Stimulated activated CD4-positive, alpha-beta T cell treated with anti-CD3 and anti-CD28 coated beads, Interleukin-1b, Interleukin-23, amount 100 ng/mL, for 1 hour (primary cell): ENCODE measurements at regions not wholly inside any gene's neighbourhood (a gene's known extent, or its start where the extent isn't known, plus 50 kb on each side); places are given as distances from the start of the nearest gene placed in this dataset.
A peak's percentile ranks its signal among the peaks of the same experiment; 100 is the strongest.

Experiments
- DNase-seq, 2 donors: peaks; one replicate each; pipeline ENCODE4 v3.0.0-alpha.2; 2020; ENCODE audit warnings: low read depth in 2 of 2

DNA sequence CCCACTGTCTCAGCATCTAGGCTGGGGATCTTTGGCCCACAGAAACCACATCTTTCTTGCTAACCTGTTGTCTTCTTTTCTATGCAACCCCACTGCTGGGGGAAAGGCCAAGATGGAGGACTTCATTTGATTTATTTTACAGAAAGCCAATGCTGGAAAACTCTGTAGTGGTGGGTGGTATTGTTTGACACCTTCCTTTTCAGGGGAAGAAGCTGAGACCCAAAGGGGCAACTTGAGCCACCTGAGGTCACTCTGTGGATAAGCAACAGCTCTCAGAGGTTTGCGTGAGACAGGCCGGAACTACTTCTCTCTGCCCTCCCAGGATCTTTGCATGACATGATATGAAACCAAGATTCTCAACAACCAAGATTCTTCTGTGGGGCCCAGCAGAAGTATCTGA, 645.2 kb downstream of the VRK1 start:
- no peak for DNase-seq

DNA sequence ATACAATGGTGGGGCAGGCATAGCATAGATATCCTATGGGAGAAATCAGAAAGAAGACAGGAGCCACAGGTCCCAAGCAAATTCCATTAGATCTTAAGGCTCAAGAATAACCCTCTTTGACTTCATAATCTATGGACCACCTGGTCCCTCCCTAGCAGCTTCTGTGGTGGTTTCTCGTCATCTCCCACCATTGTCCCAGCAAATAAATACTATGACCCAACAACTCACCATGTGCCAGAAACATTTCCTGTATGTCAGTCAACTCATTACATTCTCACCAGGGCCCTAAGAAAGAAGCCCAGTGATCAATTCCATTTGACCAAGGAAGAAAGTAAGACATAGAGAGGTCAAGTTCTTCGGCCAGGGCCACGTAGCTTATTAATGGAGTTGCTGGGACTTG, 646.2 kb downstream of the VRK1 start:
- DNase-seq: no peak

DNA sequence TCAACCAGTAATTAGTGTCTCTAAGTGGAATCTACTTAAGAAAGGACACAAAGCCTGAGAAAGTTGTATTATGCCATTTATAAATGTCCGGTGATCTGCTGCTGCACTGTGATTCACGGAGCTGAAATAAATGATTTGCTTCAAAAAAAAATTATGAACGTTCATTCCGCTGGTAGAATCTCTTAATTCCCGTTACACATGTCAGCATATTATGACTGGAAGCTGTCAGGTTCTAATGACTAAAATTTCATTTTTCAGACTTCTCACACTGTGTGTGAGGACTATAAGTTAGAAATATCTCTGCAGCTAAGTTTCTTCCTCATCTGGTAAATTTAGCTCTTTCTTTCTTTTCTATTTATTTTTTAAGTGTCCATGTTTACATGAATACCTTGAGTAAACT, 647.1 kb downstream of the VRK1 start:
- DNase-seq: no peak

DNA sequence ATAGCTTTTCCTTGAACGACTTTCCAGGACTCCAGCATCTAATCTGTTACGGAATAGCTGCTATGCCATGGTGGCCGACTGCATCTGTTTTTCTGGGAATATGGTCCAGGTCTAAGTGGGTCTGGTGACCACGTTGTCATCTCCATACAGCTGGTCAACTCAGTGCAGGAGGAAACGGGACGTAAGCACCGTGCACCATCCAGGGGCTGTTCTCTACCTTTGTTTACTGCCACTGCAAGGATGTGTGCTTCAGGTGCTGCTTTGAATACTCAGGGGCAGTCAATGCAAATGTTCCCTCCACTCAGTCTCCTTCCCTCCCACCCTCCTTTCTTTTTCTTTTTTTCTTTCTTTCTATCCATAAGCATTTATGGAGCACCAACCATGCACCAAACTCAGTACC, 648.2 kb downstream of the VRK1 start:
- DNase-seq: no peak

DNA sequence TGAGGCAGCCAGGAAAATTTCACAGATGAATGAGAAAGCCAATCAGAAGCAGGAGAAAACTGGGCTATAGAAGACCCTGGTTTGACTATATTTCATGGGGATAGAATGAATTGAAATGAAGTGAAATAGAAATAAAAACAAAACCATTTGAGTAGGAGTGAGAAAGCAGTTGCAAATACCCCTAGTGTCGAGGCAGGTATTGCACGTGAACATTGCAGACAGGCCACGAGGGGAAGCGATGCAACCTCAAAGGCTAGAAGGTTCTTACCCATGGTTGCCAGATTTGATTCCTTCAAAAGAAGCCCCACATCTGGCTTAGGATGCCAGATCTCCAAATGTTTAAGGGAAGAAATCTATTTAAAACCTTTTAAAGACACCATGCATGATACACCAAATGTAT, 648.9 kb downstream of the VRK1 start:
- DNase-seq: no peak

DNA sequence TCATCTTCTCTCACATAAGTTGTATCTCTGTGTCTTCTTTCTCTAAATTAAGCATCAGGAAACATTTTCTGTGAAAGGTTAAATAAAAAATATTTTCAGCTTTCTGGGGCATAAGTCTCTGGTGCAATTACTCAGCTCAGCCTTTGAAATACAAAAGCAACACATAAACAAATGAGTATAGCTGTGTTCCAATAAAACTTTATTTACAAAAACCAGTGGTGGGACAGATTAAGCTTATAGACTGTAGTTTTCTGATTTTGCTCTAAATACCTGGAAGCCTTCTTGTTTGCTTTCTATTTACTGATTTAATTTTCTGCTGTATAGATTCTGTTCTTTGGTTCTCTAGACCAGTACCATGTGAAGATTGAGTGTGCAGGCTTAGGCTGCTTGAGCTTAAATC, 655.1 kb downstream of the VRK1 start:
- DNase-seq: no peak

DNA sequence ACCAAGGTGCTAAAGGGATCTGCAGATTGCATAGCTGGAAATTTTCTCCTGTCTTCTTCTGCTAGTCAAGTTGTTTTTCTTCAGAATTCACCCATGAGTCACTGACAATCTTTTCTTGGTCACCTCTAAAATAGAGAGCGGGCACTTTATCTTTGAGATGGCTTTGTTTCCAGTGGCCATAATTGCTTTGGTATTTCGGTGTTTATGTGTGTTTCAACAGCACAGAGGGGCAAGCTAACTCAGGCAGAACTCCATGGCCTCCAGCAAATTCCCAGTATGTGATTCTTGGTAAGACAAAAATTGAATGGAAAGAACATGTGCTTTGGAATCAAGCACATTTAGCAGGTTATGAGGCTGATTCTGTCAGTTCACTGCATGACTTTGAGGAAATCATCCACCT, 656.8 kb downstream of the VRK1 start:
- DNase-seq: no peak

DNA sequence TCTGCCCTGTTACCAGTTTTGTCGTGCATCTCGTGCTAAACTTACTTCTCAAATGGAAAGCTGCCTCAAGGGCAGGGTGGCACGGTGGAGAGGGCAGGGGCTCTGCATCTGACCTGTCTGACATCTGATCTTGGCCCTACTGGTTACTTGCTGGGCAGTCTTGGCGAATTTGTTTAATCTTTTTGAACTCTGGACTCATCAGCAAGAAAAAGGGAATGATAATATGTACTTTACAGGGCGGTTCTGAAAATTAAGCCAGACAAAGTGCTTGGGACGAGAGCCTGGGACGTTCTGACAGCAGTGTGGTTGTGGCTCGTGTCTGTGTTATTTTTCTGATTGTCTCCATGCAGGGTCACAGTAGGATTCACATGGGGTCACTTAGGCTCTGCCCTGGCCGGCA, 659.3 kb downstream of the VRK1 start:
- DNase-seq: no peak

DNA sequence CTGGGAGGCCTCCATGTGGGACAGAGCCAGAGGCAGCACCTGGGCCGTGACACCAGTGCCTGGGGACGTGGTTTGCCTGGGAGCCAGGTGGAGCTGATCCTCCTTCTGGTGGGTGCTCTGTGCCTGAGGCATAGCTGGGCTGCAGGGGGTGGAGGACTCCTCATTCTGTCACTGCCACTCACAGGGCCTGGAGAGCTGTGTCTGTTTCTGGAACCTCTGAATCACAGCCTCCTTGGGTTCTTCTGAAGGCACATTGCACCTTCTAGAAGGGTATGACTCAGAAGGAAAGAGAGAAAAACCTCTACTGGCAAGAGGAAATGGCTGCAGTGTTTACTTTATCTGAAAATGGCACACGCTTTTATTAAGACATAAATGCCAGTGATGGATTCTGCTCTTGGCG, 659.8 kb downstream of the VRK1 start:
- DNase-seq: peak; percentile 22 to 52

DNA sequence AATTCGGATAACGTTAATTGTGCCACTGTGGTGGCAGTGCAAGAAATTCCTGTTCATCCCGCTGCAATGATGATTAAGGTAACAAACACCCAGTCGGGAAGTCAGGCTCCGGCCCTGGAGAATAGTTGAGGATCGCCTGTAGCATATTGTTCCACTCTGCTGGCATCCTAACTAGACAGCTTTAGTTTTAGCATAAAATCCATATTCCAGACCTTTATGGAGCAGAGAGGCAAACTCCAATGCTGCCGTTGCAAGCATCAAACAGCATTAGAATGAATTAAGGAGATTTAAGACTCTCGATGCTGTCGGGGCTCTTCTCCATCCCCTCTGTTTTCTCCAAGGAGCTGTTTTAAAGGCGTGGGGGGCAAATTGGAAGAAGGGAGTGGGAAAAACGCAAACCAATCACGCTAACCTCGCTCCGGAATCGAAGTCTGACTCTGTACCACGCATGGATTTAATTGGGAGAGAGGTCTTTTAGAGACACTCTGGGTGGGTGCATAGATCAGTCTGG, 660.4 kb downstream of the VRK1 start:
- no peak for DNase-seq

DNA sequence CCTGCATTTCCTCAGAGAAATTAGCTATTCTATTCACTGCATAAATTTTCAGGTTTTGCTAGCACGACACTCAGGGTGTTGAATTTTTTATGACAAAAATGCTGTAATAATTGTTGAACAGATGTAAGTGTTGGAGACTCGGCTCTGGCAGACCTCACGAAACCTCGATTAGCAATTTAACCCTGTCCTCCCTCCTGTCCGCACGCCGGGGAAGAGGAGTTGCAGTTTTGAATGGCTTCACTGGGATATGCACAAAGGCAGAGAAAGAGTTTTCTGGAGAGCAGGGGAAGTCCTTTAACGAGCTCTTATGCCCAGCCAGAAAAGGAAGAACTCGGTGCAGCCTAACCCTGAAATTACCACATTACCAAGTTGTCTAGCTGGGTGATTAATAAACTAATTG, 661.1 kb downstream of the VRK1 start:
- DNase-seq: no peak

DNA sequence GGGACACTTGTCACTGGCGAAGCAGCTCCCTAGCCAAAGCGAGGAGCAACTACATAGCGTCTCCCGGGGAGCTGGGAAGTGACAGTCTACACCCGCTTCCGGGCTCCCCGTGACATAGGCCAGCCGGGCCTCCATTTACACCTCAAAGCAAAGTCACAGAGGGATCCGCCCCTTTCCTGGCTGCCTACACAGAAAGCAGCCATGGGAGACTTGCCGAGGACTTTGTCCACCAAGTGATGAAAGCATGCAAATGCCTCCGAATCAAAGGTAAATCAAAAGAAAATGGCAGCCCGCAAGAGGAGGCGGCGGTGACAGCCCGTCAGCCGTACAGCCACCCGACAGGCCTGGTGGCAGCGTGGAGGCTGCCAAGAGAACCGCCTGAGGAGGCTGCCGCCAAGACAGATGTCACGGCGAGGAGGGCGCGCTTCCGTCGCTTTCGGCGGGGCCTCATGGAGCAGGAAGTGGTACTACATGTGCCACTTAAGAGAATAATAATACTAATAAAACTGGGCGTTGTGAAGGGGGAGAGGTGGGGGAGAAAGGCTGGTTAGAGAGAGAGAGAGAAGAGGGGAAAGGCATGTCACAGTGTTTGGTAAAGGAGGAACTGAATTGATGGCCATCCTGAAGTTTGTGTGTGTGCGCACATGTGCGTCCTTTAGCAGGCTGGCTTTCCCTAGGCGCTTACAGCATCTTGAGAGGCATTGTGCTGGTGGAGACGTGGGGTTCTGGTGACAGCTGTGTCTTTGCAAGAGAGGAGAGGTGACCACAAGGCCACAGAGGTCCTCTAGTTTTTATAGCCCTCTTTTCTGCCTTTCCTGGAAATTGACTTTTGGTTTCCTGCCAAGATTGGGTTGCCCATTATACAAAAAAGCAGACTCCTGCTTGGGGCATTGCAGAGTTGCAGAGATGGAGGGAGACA, 661.7 kb downstream of the VRK1 start:
- peak; percentile 44 to 46 for DNase-seq

DNA sequence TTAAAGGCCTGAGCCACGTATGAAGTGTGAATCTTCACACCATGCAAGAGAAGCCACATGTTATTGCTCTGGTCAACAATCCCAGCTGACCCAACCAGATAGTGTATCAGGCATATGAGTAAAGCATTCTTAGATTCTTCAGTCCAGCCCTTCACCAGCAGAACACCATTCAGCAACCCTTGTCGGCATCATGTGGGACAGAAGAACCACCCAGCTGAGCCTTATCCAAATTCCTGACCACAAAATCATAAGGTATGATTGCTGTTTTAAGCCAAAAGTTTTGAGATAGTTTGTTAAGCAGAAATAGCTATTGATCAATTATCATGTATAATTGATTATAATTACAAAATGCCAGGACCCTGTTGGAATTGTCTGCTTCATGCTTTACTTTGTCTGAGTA, 664.9 kb downstream of the VRK1 start:
- no peak for DNase-seq

DNA sequence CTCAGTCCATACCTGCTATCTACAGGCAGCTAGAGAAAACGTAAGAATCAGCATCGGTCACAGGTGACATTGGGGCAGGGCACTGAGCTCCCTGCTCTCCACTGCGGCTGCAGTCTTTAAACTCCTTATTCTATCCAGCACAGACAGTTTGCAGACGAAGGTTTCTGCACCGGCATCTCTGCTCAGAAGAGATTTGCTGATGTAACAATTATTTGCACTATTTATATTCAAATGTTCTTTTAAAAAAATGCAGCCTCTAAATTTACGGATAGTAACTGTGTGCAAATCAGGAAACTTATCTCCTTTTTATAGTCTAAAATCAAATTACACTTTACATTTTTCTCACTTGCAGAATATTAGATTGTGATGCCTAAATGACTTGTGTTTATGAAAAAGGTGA, 671.0 kb downstream of the VRK1 start:
- no peak for DNase-seq

DNA sequence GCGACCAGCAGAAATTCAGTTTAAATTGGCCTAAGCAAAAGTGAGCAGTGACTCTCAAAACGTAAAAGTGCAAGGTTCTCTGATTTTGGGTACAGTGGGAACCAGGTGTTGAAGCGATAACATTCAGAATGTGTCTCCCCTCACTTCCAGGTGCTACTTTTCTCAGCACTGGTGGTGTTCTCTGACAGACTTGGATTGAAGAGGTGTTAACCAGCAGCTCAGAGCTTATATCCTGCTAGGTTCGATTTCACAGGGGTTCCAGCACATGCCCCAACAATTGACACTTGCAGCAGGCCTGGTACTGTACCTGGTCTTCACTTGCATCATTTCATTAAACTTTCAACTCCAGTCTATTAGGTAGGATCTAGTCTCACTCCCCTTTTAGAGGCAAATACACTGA, 680.2 kb downstream of the VRK1 start:
- no peak for DNase-seq

DNA sequence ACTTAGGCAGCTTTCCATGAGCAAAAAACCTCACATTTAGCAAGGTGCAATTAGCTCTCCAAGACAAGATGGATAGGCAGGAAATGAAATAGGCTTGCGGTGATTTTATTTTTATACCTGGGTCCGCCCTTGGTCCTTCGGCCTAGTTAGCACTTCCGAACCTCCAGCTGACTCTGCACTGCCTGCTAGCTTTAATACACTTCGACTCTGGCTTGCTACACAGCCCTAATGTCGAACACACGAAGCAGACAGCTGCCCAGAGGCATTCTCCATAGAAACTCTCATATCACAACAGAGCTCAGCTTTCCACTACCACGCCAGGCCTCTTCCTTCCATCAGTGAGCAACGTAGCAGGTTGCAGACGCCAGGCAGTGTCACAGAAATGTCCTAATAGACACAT, 688.0 kb downstream of the VRK1 start:
- DNase-seq: no peak

DNA sequence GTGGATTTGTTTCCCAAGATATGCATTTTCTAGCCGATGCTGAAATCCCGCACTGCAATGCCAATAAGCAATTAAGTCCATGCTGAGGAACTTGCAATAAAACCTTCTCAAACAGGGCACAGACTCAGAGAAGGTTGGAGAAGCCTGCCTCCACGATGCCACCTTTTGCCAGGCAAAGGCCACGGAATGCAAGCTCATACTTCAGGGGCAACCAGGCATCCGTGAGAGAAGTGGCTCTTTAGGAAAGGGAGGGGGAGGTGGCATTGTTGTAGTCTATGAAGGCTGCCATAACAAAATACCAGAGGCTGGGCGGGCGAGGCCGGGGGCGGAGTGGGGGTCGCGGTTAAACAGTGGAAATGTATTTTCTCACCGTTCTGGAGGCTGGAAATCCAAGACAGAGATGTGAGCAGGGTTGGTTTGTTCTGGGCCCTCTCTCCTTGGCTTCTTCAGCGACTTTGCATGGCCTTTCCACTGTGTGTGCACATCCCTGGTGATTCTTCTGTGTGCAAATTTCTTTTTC, 689.5 kb downstream of the VRK1 start:
- DNase-seq: no peak

DNA sequence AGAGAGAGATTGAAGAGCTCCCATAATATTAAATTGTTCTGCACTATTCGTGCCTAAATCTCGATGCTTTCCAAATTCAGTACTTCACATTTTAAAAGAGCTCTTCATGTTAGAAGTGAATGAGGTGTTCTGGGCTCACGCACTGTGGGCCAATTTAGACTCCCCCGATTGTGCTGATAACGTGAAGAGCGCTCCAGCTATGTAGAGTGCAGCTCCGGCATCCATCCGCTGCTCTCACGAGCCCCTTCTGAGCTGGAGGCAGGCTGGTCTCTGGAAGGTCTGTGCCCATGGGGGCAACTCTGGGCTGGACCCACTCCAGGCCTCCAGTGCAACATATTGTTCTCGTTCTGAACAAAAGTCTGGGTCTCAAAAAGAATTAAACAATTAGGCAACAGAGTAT, 692.6 kb downstream of the VRK1 start:
- no peak for DNase-seq

DNA sequence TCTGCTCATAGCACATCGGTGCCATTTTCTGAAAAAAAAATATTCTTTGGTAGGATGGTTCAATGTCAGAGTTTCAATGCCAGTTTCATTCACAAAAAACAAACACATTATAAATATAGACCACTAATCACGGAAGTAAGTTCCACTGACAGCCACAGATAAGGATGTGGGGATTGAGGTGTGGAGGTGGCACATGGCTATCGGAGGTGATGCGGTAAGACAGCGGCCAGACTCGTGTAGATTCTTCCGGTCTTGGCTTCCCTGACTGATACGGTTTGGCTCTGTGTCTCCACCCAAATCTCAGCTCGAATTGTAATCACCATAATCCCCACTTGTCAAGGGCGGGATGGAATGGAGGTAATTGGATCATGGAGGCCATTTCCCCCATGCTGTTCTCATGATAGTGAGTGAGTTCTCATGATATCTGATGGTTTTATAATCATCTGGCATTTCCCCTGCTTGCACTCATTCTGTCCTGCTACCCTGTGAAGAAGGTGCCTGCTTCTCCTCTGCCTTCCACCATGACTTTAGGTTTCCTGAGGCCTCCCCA, 693.4 kb downstream of the VRK1 start:
- DNase-seq: no peak

DNA sequence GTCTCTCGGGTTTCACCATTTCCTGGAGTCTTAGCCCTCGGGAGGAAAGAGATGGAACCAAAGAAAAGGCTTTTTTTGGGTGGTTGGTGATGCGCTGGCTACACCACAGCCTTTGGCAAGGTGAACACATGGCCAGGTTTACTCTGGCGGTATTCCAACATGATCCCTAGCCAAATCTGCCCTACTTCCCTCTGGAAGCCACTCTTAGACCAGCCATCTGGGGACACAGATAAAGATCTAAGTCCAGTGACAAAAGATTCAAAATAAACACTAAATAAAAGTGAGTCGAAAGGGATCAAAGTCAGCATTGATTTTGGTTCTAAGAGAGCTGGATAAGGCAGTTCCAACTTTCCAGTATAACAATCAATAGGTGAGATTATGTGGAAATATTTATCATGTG, 694.5 kb downstream of the VRK1 start:
- DNase-seq: no peak

DNA sequence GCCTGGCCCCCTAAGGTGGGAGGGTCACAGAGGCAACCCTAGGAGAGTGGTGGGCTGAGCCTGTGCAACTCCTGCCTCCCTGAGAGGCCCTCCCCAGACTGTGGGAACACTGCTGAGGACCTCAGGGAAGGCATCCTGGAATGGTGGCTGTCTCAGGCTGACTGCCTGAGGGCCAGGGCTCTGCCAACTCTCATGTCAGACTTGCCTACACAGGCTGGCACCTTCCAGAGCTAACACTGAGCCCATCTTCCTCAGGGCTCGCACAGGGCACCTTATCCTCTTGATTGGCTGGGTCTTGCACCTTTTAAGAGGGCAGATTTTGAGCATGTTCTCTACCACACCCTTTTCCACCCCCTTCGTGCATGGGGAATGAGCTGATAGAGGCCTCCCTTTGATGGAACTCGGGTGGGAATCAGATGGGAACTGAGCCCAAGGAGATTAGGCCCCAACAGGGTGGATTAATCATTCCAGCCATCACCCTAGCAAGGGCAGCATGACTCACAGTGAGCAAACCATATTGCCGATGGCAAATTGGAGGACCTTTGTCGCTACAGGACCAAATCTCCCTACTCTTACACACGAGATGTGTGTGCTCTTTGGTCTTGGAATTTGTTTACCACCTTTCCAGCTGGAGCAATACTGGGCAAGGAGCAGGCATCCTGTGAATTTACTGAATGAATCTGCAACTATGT, 702.8 kb downstream of the VRK1 start:
- DNase-seq: no peak

DNA sequence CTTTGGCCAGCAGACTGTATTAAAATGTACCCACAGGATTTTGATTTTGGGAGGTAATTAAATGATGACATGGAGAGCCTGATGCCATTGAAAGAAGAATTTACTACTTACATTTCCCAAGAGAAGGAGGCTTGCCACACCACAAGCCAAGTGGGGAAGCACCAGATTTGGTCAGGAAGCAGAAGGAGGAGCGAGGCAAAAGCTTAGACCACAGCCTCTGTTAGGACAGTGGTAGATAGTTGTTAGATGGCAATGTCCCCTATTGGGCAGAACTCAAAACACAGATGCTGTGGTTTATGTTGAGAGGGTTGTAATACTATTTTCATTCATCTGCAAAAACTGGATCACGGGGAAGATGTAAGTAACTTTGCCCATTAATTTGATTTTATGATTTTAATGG, 709.4 kb downstream of the VRK1 start:
- no peak for DNase-seq

DNA sequence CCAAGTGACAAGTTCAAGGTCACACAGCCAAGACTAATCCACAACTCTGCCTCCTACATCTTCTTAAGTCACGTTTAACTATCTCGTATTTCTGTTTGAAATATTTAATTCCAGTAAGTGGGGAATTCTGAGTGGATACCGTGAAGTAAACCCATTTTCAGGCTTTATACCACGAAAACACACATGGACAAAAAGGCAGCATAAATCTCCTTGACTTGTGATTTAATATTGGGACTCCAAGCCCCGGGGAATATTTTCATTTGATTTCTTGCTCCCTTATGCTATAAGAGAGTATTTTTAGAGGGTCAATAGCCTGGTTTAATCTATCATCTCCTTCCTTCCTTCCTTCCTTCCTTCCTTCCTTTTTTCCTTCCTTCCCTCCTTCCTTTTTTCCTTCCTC, 716.7 kb downstream of the VRK1 start:
- no peak for DNase-seq
